Left cardiac atrium (tissue), 4 donors: ENCODE measurements at regions not wholly inside any gene's neighbourhood (a gene's known extent, or its start where the extent isn't known, plus 50 kb on each side); places are given as distances from the start of the nearest gene placed in this dataset.
A peak's percentile ranks its signal among the peaks of the same experiment; 100 is the strongest.
"Not testable (repeated sequence)": the region's sequence is repeated elsewhere in the genome, so short reads cannot be mapped to it uniquely, and the experiment has no call there.

Source experiments
- ATAC-seq, 2 donors: fragments of 200-7000 bp; cut with Tn5 transposase; one replicate each; pipeline ENCODE4 v1.9.1; 2020; ENCODE audit warnings: mild to moderate bottlenecking in 2 of 2, moderate library complexity in 2 of 2
- DNase-seq: peaks from one replicate; pipeline ENCODE4 v3.0.0-alpha.2; 2020
- intact Hi-C, 2 donors: fragments of 100-400 bp; cut with DNase I; formaldehyde crosslinking; loops; one replicate each; pipeline versions ENCODE4 v1.14.1 to v1.15.1; 2022 to 2023
- donor health status: DM: no; HTN: yes; CAD: no.
- donor health status: DM: no; HTN: yes; CAD: no; lungs with severe emphysema.
- donor health status: DM: yes; HTN: yes; CAD: no.
- donor health status: Dilated cardiomyopathy.

DNA sequence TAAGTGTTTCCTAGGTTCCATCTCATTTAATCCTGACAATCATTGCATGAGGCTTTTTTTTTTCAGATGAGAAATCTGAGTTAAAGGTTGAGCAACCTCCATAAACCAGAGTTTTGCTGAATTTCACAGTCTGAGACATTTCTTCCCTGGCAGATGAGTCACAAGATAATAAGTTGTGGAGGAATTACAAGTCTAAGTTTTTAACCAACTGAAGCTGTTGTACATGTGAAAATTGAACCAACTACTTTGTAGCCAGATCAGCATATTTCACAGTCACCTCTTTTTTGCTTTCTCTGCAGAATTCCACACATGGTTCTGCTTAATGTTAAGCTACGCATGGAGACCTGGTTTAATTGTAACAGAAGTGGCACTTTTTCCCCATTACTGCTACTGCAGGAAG lies 765.6 kb downstream of the CDH11 start:
- peak in 1 of 2 donors; percentile 51 for ATAC-seq
- no peak for DNase-seq
- intact Hi-C loops: no loop called here

DNA sequence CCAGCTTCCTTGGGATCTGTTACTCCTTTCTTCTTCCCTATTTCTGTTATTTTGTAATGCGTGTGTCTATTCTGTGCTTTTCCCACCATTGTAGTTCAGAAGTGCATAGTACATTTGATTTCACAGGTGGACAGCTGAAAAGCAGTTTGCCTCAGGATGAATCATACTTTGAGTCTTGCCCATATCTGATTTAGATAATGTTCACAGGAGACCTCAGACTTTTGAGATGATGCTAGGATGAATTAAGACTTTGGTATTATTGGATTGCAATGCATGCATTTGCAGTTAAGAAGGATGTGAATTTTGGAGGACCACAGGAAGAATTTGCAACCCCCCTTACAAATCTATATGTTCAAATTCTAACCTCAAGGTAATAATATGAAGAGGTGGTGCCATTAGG lies 769.6 kb downstream of the CDH11 start:
- no peak for DNase-seq
- intact Hi-C loops: no loop called here
- ATAC-seq: no peak

DNA sequence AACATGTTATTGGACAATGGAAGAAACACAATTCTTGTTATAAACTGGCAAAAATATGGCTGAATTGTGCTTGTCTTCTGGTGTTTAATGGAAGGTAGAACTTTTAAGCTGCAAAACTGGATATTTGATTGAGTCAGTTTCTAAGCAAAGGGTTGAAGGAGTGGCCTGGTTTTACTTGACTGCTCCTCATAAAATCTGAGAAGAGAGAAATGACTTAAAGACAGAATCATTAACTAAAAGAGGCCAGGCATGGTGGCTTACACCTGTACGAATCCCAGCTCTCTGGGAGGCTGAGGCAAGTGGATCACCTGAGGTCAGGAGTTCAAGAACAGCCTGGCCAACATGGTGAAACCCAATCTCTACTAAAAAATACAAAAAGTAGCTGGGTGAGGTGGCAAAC lies 770.7 kb downstream of the CDH11 start:
- no peak for ATAC-seq
- intact Hi-C loops: no loop called here
- no peak for DNase-seq

DNA sequence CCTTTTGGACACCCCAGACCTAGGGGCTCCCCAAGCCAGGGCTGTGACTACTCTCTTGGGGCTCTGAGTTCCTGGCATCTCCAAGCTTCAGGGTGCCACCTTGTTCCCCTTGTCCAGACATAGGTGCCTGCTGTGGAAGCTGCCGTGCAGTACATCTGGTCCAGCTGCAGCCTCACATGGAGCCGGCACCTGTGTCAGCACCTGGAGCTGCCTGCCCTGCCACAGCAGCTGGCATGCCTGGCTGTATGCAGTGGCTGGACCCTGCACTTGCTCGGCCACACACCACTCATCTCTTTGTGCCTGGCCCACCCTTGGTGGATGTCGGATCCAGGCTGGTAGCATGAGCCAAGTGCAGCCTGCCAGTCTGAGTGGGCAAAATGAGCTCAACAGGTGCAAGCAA lies 775.8 kb downstream of the CDH11 start:
- ATAC-seq (no peak), DNase-seq (no peak)
- intact Hi-C loops: no loop called here

DNA sequence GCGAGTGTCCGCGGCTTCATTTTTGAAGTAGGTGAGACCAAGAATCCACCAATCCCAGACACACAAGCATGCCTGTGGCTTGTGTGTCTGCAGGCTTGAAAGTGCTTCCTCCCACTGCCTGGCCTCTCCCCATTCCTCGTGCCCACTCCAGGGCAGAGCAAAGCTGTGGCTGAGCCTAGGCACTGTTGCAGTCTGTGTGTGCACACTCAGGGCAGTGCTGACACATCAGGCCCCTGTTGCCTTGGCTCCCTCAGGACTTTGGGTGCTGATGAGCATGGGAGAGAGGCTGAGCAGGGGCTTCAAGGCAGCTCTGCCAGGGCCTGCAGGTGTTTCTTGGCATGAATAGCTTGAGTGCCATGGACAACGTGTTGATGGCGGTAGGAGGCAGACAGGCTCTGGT lies 776.7 kb downstream of the CDH11 start:
- DNase-seq (no peak), ATAC-seq (no peak)
- intact Hi-C loops: no loop called here

DNA sequence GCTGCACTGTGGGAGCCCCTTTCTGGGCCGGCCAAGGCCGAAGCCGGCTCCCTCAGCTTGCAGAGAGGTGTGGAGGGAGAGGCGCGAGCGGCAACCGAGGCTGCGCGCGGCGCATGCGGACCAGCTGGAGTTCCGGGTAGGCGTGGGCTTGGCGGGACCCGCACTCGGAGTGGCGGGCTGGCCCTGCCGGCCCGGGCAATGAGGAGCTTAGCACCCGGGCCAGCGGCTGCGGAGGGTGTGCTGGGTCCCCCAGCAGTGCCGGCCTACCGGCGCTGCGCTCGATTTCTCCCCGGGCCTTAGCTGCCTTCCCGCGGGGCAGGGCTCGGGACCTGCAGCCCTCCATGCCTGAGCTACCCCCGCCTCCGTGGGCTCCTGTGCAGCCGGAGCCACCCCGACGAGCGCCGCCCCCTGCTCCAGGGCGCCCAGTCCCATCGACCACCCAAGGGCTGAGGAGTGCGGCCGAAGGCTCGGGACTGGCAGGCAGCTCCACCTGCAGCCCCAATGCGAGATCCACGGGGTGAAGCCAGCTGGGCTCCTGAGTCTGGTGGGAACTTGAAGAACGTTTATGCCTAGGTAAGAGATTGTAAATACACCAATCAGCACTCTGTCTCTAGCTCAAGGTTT lies 777.9 kb downstream of the CDH11 start:
- intact Hi-C loops, ATAC-seq, DNase-seq: not testable (repeated sequence)

DNA sequence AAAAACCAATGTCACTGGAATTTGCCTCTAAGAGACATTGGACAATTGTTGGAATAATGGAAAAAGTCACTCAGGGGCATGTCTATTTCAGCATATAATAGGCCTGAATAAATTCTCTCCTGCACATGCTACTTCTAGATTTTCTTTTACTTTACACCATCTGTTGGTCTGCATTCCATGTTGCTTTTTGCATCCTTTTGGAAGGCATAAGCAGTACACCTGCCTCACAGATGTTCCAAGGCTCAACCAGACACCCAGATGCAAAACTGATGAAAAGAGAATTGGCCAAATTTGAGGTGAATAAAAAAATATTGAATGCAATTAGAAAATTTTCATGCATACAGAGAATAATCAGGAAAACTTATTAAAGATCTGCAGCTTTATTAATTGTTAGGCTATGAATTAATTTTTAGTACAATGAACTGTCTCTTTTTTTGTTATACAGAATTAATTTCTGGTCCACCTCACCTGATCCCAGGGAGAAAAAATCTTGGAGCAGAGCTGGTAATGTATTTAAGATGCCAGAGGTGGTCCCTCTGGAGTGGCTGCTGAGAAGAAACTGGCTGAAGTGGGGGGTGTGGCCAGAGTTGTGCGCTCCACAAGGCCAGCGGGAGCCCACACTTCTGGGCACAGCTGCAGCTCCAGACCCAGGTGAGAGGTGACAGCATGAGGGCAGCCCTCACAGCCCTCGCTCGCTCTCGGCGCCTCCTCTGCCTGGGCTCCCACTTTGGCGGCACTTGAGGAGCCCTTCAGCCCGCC lies 778.6 kb downstream of the CDH11 start:
- intact Hi-C loops: no loop called here
- ATAC-seq (no peak), DNase-seq (no peak)

DNA sequence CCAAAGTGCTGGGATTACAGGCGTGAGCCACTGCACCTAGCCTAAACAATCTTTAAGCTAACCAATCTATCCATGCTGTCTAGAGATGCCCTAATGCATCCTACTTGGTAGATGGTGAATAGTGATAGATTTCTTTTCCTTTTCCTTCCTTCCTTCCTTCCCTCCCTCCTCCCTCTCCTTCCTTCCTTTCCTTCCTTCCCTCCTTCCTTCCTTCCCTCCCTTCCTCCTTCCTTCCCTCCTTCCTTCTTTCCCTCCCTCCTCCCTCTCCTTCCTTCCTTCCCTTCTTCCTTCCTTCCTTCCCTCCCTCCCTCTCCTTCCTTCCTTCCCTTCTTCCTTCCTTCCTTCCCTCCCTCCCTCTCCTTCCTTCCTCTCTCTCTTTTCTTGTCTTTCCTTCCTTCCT lies 780.5 kb downstream of the CDH11 start:
- DNase-seq, ATAC-seq, intact Hi-C loops: not testable (repeated sequence)

DNA sequence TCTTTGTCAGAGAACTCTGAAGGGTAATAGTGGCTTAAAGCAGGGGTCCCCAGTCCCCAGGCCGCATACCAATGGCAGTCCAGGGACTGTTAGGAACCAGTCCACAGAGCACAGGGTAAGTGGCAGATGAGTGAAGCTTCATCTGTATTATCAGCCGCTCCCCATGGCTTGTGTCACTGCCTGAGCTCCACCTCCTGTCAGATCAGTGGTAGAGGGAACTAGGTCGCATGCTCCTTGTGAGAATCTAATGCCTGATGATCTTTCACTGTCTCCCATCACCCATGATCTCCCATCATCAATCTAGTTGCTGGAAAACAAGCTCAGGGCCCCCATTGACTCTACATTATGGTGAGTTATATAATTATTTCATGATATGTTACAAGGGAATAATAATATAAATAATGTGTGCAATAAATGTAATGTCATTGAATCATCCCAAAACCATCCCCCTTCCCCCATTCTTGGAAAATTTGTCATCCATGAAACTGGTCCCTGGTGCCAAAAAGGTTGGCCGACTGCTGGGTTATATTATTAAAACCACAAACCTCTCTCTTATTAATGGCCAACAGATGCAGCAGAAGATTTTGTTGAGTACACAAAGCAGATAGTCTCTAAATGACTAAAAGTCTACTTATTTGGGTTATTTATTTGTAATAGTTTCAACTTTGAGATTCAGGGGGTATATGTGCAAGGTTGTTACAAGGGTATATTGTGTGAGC lies 782.7 kb downstream of the CDH11 start:
- ATAC-seq (no peak), DNase-seq (no peak)
- intact Hi-C loops: no loop called here

DNA sequence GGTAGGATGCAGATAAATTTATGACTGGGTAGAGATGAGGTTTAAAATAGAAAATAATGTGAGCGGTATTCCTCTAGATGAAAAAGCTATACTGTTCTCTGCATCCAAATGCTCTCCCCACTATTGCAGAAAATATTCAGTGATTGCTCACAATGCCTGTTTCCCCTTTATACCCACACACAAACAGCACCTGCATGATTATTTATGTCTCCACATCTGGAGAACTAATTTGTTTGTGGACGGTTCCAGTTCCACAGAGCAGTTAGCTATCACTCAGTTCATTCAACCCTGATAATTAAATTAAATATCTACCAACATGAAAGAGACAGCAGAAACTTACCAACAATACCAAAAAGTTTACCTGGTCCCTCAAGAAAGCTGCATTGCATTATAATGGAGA lies 800.0 kb downstream of the CDH11 start:
- DNase-seq: no peak
- intact Hi-C loops: no loop called here
- ATAC-seq: no peak

DNA sequence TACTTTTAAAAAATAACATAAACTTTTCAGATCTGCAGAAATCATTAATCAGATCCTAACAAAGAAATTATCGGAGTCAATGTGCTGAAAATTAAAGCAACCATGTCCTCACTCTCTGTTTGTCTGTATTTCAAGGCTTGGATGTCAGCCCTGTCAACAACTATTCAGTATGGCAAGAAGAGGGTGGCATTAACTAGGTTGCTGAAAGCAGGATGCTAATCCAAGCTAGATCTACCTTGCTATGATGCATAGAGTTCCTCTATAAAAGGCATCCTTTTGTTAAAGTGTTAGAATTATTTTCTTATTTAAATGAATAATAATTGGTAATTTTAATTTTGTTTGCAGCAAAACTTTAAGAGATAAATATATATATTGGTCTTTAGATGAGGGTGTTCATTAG lies 800.8 kb downstream of the CDH11 start:
- DNase-seq: no peak
- no peak for ATAC-seq
- intact Hi-C loops: no loop called here

DNA sequence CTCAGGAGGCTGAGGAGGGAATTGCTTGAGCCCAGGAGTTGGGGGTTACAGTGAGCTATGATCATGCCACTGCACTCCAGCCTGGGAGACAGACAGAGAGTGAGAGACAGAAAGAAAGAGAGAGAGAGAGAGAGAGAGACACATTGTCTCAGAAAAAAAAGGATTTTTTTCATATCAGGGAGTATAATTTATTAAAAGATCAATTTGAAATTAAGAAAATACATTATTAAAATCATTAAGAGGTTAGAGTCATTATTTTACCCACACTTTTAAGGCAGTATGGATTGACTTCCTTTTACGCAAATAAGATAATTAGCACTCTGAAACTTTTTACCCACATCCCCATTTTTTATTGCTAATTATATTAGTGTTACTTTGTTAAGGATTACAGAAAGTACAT lies 804.3 kb downstream of the CDH11 start:
- intact Hi-C loops: no loop called here
- DNase-seq (no peak), ATAC-seq (no peak)

DNA sequence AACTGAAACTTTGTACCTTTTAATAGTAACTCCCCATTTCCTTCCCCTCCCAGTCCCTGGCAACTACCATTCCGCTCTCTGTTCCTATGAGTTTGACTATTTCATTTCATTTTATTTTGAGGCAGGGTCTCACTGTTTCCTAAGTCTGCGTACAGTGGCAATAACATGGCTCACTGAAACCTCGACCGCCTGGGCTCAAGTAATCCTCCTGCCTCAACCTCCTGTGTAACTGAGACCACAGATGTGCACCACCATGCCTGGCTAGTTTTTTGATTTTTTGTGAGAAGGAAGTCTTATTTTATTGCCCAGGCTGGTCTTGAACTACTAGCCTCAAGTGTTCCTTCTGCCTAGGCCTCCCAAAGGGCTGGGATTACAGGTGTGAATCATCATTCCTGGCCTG lies 808.1 kb downstream of the CDH11 start:
- DNase-seq (no peak), ATAC-seq (no peak)

DNA sequence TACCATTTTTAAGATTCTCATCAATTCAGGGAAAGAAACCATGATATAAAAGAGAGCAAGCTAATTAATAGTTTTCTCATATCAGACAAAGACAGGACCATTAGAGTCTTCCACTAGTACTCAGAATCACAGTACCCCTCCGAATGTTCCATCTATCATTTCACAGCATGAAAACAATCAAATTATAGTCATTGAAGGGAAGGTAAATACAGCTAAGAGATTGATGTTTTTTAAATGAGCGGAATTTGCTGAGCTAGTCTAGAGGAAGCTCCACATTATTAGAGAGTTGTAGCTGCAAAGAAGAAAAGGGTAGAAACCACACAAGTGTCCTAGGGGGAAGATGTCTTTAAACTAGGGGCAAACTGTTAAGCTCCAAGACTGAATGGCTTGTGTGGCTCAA lies 808.9 kb downstream of the CDH11 start:
- no peak for ATAC-seq
- intact Hi-C loops: no loop called here
- DNase-seq: no peak

More for the DNA sequence above, 808.1 kb downstream of the CDH11 start:
- intact Hi-C loops: no loop called here

DNA sequence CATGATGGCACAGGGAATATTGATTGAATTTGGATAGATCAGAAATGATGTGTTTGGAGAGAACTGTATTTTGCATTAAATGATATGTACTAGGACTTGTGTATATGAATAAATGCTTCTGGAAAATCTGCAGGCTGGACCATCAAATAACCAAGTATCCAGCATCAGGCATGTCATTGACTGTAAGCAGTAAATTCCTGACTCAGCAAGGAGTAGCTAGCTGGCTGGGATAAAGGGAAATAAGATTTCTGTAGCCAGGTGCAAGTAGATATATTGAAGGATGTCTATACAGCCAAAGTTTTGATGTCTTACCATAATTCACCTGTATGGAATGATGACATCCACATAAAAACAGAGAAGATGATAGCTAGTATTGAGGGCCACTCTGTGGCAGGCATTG lies 809.6 kb downstream of the CDH11 start:
- ATAC-seq (no peak), DNase-seq (no peak)
- intact Hi-C loops: no loop called here

DNA sequence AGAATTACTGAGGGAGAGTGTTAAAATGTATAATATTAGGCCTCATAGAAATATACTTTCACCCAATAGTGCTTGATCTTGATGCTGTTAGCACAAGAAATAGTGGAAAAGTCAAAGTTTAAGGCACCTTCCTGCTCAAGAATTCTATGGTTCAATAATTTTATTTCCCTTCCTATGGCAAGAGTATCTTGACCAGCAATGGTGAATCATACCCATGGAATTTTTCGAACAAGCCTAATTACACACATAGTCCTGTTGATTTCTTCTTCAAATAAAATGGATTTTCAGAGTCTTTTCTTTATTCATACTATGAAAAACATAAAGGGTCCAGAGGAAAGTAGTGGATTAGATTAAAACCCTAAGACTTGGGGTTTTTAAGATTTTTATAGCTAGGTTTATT lies 810.6 kb downstream of the CDH11 start:
- DNase-seq: no peak
- intact Hi-C loops: no loop called here
- no peak for ATAC-seq

DNA sequence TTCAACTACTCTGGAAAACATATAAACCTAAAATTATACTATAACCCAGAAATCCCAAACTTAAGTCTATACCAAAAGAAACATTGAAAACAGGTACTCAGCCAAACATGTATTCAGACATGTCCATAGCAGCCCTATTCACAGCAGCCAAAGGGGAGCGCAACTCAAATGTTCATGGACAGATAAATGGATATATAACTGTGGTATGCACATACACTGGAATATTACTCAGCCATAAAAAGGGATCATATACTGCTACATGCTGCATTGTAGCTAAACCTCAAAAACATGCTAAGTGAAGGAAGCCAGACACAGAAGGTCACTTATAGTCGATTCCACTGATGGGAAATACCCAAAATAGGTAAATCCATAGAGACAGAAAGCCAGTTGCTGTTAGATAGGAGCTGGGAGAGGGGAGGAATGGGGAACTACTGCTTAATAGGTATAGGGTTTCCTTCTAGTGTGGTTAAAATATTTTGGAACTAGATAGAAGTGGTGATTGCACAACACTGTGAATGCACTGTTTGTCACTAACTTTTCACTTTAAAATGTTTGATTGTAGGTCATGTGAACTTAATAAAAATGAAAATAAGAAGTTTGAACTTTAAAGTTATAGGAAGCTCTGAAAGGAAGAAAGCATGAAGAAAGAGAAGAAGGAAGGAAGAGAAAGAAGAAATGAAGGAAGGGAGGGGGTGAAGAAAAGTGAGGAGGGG lies 812.3 kb downstream of the CDH11 start:
- DNase-seq: no peak
- intact Hi-C loops: no loop called here
- no peak for ATAC-seq

DNA sequence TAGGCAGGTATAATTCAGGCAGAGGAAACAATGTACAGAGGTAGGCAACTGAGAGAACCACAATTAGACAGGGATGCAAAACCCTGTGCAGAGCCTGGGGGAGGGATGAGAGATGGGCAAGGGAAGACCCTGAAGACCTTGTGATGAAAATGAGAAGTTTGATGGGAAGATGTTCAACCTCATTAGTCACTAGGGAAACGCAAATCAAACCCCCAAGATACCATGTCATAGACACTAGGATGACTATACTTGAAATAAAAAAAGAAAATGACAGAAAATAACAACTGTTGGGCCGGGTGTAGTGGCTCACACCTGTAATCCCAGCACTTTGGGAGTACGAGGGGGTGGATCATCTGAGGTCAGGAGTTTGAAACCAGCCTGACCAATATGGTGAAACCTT lies 813.1 kb downstream of the CDH11 start:
- DNase-seq (no peak), ATAC-seq (no peak)
- intact Hi-C loops: no loop called here

DNA sequence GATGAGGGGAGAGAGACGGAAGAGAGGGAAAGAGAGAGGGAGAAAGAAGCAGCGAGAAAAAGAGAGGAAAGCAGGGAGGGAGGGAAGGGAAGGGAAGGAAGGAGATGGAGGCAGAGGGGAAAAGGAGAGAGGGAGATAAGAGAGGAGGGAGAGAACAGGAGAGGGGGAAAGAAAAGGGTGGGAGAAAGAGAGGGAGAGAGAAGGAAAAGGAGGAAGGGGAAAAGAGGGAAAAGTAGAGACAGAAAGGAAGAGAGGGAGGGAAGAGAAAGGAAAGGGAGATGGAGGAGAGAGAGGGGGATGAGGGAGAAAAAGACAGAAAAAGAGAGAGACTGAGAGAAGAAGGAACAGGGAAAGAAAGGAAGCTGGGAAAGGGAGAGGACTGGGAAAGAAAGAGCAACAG lies 814.4 kb downstream of the CDH11 start:
- intact Hi-C loops: no loop called here
- DNase-seq (no peak), ATAC-seq (no peak)

DNA sequence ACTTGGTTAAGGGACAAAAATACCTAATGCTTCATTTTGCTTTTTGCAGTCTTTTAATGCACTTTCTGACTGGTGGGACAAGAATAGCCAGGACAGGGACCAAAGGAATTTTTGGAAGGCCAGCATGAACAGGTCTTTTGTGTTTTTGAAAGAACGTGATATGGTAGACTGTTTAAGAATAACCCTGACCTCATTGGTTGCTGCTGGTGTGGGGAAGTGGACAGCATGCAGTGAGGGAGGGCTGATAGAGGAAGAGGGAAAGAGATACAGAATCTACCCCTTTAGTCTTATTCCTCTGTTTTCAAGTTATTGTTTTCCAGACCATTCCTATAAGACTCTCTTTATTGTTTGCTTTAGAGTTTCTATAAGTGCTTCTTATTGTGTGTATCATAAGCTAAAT lies 816.2 kb downstream of the CDH11 start:
- ATAC-seq (no peak), DNase-seq (no peak)
- intact Hi-C loops: no loop called here
